ENCODE measurements at regions not wholly inside any gene's neighbourhood (a gene's known extent, or its start where the extent isn't known, plus 50 kb on each side); places are given as distances from the start of the nearest gene placed in this dataset.

GRCh38 chr13:57264965-57265364, 98.0 kb downstream of the PRR20E start:
- H3K27me3 ChIP-seq (ENCODE audit: insufficient read depth, low read length, poor library complexity, severe bottlenecking): no peaks in the 10 kb centered on the region
- H3K79me2 ChIP-seq (ENCODE audit: insufficient read depth, low read length): no peaks in the 10 kb centered on the region
- no peak overlapping the region for H3K4me2 ChIP-seq (ENCODE audit: low read depth, low read length, poor library complexity, severe bottlenecking)
- H3K4me1 ChIP-seq (ENCODE audit: insufficient read depth, low read length, poor library complexity, severe bottlenecking): no peaks in the 10 kb centered on the region
- no peak overlapping the region for H3K4me3 ChIP-seq (ENCODE audit: low read length, poor library complexity, severe bottlenecking)
- no peaks in the 10 kb centered on the region for H3F3A ChIP-seq (ENCODE audit: low read depth)
- no peaks in the 10 kb centered on the region for H4K20me1 ChIP-seq (ENCODE audit: insufficient read depth, low read length, poor library complexity, severe bottlenecking)
- H3K9me3 ChIP-seq (ENCODE audit: insufficient read depth, low read depth, low read length): no peaks in the 10 kb centered on the region
- H3K36me3 ChIP-seq (ENCODE audit: insufficient read depth, low read length): no peaks in the 10 kb centered on the region
- H2AFZ ChIP-seq (ENCODE audit: low read length): no peak overlapping the region
- no peak for TF ChIP-seq EZH2phosphoT487 (IDR thresholded peaks at IDR 0.05; ENCODE audit: borderline replicate concordance)
- TF ChIP-seq, protein P1, sequence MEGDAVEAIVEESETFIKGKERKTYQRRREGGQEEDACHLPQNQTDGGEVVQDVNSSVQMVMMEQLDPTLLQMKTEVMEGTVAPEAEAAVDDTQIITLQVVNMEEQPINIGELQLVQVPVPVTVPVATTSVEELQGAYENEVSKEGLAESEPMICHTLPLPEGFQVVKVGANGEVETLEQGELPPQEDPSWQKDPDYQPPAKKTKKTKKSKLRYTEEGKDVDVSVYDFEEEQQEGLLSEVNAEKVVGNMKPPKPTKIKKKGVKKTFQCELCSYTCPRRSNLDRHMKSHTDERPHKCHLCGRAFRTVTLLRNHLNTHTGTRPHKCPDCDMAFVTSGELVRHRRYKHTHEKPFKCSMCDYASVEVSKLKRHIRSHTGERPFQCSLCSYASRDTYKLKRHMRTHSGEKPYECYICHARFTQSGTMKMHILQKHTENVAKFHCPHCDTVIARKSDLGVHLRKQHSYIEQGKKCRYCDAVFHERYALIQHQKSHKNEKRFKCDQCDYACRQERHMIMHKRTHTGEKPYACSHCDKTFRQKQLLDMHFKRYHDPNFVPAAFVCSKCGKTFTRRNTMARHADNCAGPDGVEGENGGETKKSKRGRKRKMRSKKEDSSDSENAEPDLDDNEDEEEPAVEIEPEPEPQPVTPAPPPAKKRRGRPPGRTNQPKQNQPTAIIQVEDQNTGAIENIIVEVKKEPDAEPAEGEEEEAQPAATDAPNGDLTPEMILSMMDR (conservative IDR thresholded peaks at IDR 0.05; ENCODE audit: low read length): no peak
- H3K9me2 ChIP-seq (replicated peaks; ENCODE audit: low read depth, low read length): no peaks in the 10 kb centered on the region
- no peak overlapping the region for H3K9ac ChIP-seq (ENCODE audit: low read depth, low read length, poor library complexity, severe bottlenecking)

DNA sequence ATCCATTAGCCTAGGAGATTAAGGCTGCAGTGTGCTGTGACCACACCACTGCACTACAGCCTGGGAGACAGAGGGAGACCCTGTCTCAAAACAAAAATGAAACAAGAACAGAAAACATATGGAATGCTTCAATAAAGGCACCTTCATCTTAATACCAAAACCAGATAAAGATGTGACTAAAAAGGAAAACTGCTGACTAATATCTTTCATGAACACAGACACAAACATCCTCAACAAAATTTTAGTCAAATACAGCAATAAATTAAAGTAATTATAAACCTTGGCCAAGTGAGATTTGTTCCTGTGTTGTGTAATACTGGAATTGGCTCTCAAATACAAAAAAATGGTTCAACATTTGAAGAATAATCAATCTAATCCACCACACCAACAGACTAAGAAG, 103.5 kb downstream of the PRR20E start:
- H3K9ac ChIP-seq (ENCODE audit: low read depth, low read length, poor library complexity, severe bottlenecking): no peak overlapping the region
- no peaks in the 10 kb centered on the region for H3K79me2 ChIP-seq (ENCODE audit: insufficient read depth, low read length)
- H3K36me3 ChIP-seq (ENCODE audit: insufficient read depth, low read length): no peaks in the 10 kb centered on the region
- H3K27me3 ChIP-seq (ENCODE audit: insufficient read depth, low read length, poor library complexity, severe bottlenecking): no peaks in the 10 kb centered on the region
- H3K4me1 ChIP-seq (ENCODE audit: insufficient read depth, low read length, poor library complexity, severe bottlenecking): no peaks in the 10 kb centered on the region
- H2AFZ ChIP-seq (ENCODE audit: low read length): no peak overlapping the region
- no peaks in the 10 kb centered on the region for H4K20me1 ChIP-seq (ENCODE audit: insufficient read depth, low read length, poor library complexity, severe bottlenecking)
- no peaks in the 10 kb centered on the region for H3K9me2 ChIP-seq (replicated peaks; ENCODE audit: low read depth, low read length)
- H3K4me3 ChIP-seq (ENCODE audit: low read length, poor library complexity, severe bottlenecking): no peak overlapping the region
- H3F3A ChIP-seq (ENCODE audit: low read depth): no peaks in the 10 kb centered on the region
- TF ChIP-seq, protein P1 (conservative IDR thresholded peaks at IDR 0.05; ENCODE audit: low read length): no peak
- no peak for TF ChIP-seq EZH2phosphoT487 (IDR thresholded peaks at IDR 0.05; ENCODE audit: borderline replicate concordance)
- H3K9me3 ChIP-seq (ENCODE audit: insufficient read depth, low read depth, low read length): no peaks in the 10 kb centered on the region
- no peak overlapping the region for H3K4me2 ChIP-seq (ENCODE audit: low read depth, low read length, poor library complexity, severe bottlenecking)

DNA sequence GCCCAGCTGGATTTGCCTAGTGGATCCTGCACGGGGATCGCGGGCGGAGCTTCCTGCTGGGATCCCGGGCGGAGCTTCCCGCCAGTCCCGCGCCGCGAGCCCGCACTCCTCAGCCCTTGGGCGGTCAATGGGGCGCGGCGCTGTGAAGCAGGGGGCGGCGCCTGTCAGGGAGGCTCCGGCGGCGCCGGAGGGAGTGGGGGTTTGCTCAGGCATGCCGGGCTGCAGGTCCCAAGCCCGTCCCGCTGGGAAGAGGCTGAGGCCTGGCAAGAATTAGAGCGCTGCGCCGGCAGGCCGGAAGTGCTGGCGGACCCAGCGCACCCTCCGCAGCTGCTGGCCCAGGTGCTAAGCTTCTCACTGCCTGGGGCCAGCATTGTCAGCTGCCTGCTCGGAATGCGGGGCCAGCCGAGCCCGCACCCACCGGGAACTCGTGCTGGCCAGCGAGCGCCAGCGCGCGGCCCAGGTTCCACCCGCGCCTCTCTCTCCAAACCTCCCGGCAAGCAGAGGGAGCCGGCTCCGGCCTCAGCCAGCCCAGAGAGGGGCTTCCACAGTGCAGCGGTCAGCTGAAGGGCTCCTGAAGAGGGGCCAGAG, 119.6 kb downstream of the PRR20E start:
- H3K36me3 ChIP-seq (ENCODE audit: insufficient read depth, low read length): no peaks in the 10 kb centered on the region
- H3K9ac ChIP-seq (ENCODE audit: low read depth, low read length, poor library complexity, severe bottlenecking): no peak overlapping the region
- H2AFZ ChIP-seq (ENCODE audit: low read length): no peak overlapping the region
- no peak overlapping the region for H3K4me3 ChIP-seq (ENCODE audit: low read length, poor library complexity, severe bottlenecking)
- no peak for TF ChIP-seq EZH2phosphoT487 (IDR thresholded peaks at IDR 0.05; ENCODE audit: borderline replicate concordance)
- TF ChIP-seq, protein P1 (conservative IDR thresholded peaks at IDR 0.05; ENCODE audit: low read length): no peak
- no peaks in the 10 kb centered on the region for H3K4me1 ChIP-seq (ENCODE audit: insufficient read depth, low read length, poor library complexity, severe bottlenecking)
- no peaks in the 10 kb centered on the region for H3K27me3 ChIP-seq (ENCODE audit: insufficient read depth, low read length, poor library complexity, severe bottlenecking)
- no peak overlapping the region for H3K4me2 ChIP-seq (ENCODE audit: low read depth, low read length, poor library complexity, severe bottlenecking)
- no peaks in the 10 kb centered on the region for H3K79me2 ChIP-seq (ENCODE audit: insufficient read depth, low read length)
- H3K9me3 ChIP-seq (ENCODE audit: insufficient read depth, low read depth, low read length): no peaks in the 10 kb centered on the region
- no peaks in the 10 kb centered on the region for H3F3A ChIP-seq (ENCODE audit: low read depth)
- H3K9me2 ChIP-seq (replicated peaks; ENCODE audit: low read depth, low read length): no peaks in the 10 kb centered on the region
- no peaks in the 10 kb centered on the region for H4K20me1 ChIP-seq (ENCODE audit: insufficient read depth, low read length, poor library complexity, severe bottlenecking)

Measured in Loucy (cell line).